ENCODE measurements at regions not wholly inside any gene's neighbourhood (a gene's known extent, or its start where the extent isn't known, plus 50 kb on each side); places are given as distances from the start of the nearest gene placed in this dataset.

- H3K79me2 ChIP-seq (ENCODE audit: insufficient read depth, low read length), result no peaks in the 10 kb centered on the region
- intact Hi-C loops (cut with micrococcal nuclease), result no loop called here
- no TSS peak for BruUV-seq (replicated peaks)
- H3K9me3 ChIP-seq (ENCODE audit: control insufficient read depth in 1 of 2, insufficient read depth in 1 of 2, low read depth in 1 of 2, low read length in 2 of 2), result no peaks in the 10 kb centered on the region
- RAD21 ChIA-PET (ENCODE audit: low non-redundant PET in 1 of 2, low total read pairs in 2 of 2, uncharacterized antibody in 2 of 2, unreplicated experiment in 2 of 2), result no interaction called here
- POLR2A ChIA-PET, result no interaction called here
- TF ChIP-seq ZBTB33 (IDR thresholded peaks at IDR 0.05; ENCODE audit: extremely low read depth, insufficient replicate concordance, low read length), result no peak
- TF ChIP-seq, protein P1, sequence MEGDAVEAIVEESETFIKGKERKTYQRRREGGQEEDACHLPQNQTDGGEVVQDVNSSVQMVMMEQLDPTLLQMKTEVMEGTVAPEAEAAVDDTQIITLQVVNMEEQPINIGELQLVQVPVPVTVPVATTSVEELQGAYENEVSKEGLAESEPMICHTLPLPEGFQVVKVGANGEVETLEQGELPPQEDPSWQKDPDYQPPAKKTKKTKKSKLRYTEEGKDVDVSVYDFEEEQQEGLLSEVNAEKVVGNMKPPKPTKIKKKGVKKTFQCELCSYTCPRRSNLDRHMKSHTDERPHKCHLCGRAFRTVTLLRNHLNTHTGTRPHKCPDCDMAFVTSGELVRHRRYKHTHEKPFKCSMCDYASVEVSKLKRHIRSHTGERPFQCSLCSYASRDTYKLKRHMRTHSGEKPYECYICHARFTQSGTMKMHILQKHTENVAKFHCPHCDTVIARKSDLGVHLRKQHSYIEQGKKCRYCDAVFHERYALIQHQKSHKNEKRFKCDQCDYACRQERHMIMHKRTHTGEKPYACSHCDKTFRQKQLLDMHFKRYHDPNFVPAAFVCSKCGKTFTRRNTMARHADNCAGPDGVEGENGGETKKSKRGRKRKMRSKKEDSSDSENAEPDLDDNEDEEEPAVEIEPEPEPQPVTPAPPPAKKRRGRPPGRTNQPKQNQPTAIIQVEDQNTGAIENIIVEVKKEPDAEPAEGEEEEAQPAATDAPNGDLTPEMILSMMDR (IDR thresholded peaks at IDR 0.05 in 2 of 3, conservative IDR thresholded peaks at IDR 0.05 in 1 of 3; ENCODE audit: borderline replicate concordance in 1 of 3, insufficient read depth in 1 of 3, low read depth in 2 of 3, low read length in 2 of 3), result no peak
- no peak for TF ChIP-seq ZNF274 (IDR thresholded peaks at IDR 0.05; ENCODE audit: low read depth, low read length)
- TF ChIP-seq ATF3 (IDR thresholded peaks at IDR 0.05), result no peak
- TF ChIP-seq RAD21 (IDR thresholded peaks at IDR 0.05; ENCODE audit: low read depth), result no peak
- no peak for TF ChIP-seq POLR2A (IDR thresholded peaks at IDR 0.05; ENCODE audit: borderline replicate concordance, extremely low read depth, insufficient read depth, insufficient read length)
- no peak for TF ChIP-seq ELF1 (IDR thresholded peaks at IDR 0.05; ENCODE audit: borderline replicate concordance, low read depth)
- no peak for TF ChIP-seq TCF7L2 (IDR thresholded peaks at IDR 0.05; ENCODE audit: borderline replicate concordance, extremely low read depth, insufficient read depth, insufficient read length)
- TF ChIP-seq ZFX (IDR thresholded peaks at IDR 0.05), result no peak
- no peak for TF ChIP-seq EZH2phosphoT487 (IDR thresholded peaks at IDR 0.05; ENCODE audit: borderline replicate concordance)
- TF ChIP-seq CEBPB (IDR thresholded peaks at IDR 0.05; ENCODE audit: low read depth), result no peak
- TF ChIP-seq SP1 (IDR thresholded peaks at IDR 0.05; ENCODE audit: low read depth), result no peak
- TF ChIP-seq EZH2 (IDR thresholded peaks at IDR 0.05), result no peak
- no peak for TF ChIP-seq SIN3A (IDR thresholded peaks at IDR 0.05; ENCODE audit: low read depth)
- no peak for TF ChIP-seq YY1 (IDR thresholded peaks at IDR 0.05; ENCODE audit: extremely low read depth, insufficient replicate concordance, low read depth, low read length)
- no peak for TF ChIP-seq POLR2AphosphoS5 (IDR thresholded peaks at IDR 0.05; ENCODE audit: low read depth, low read length)
- no peak for TF ChIP-seq MAX (IDR thresholded peaks at IDR 0.05)
- H2AFZ ChIP-seq (ENCODE audit: low read depth, low read length, poor library complexity, severe bottlenecking), result no peak overlapping the region
- no peak overlapping the region for H3K4me2 ChIP-seq (ENCODE audit: low read length)
- no peaks in the 10 kb centered on the region for H3K36me3 ChIP-seq (ENCODE audit: control insufficient read depth in 1 of 2, insufficient read depth in 2 of 2, low read length in 2 of 2)
- no peak for ATAC-seq
- no peaks in the 10 kb centered on the region for H3K27me3 ChIP-seq (ENCODE audit: insufficient read depth, low read length)
- DNase-seq (ENCODE audit: low read depth, low spot score), result no peak
- H3K4me3 ChIP-seq (replicated peaks in 1 of 2; ENCODE audit: low read depth in 1 of 2, low read length in 2 of 2), result no peak overlapping the region
- CTCF ChIA-PET, result no interaction called here
- H3K4me1 ChIP-seq (ENCODE audit: control insufficient read depth in 1 of 2, insufficient read depth in 2 of 2, low read length in 2 of 2), result no peaks in the 10 kb centered on the region
- H3K9ac ChIP-seq (ENCODE audit: low read length), result no peak overlapping the region
- no peaks in the 10 kb centered on the region for H3K9me2 ChIP-seq (ENCODE audit: insufficient read depth)
- H4K20me1 ChIP-seq (ENCODE audit: insufficient read depth), result no peaks in the 10 kb centered on the region
- H3K27ac ChIP-seq (ENCODE audit: low read depth, low read length), result no peak overlapping the region
These were observed 73.6 kb upstream of the FBXO33 start for GRCh38 chr14:39505812-39506211.
